A172 (cell line): ENCODE measurements at regions not wholly inside any gene's neighbourhood (a gene's known extent, or its start where the extent isn't known, plus 50 kb on each side); places are given as distances from the start of the nearest gene placed in this dataset.

Source experiments
- DNase-seq: peaks from one replicate; pipeline ENCODE4 v3.0.0-alpha.2; 2015; ENCODE audit warnings: low spot score

- no peak for DNase-seq
Measured at GRCh38 chr20:40168981-40169620, 519.9 kb downstream of the MAFB start.

GRCh38 chr20:40161391-40161790 lies 527.6 kb downstream of the MAFB start:
- no peak for DNase-seq

- peak; percentile 56 for DNase-seq
Measured at GRCh38 chr20:40160097-40160550, 528.9 kb downstream of the MAFB start.

GRCh38 chr20:40159276-40159675 lies 529.8 kb downstream of the MAFB start:
- no peak for DNase-seq

GRCh38 chr20:40156600-40157317 lies 532.3 kb downstream of the MAFB start:
- no peak for DNase-seq

GRCh38 chr20:40154514-40154913 lies 534.5 kb downstream of the MAFB start:
- DNase-seq: no peak

GRCh38 chr20:40148886-40149285 lies 540.1 kb downstream of the MAFB start:
- no peak for DNase-seq

GRCh38 chr20:40146071-40146470 lies 543.0 kb downstream of the MAFB start:
- DNase-seq: no peak

GRCh38 chr20:40144581-40144980 lies 544.5 kb downstream of the MAFB start:
- DNase-seq: no peak

- DNase-seq: no peak
Measured at GRCh38 chr20:40134176-40134575, 554.9 kb downstream of the MAFB start.

GRCh38 chr20:40120827-40121226 lies 568.2 kb downstream of the MAFB start:
- no peak for DNase-seq

- no peak for DNase-seq
Measured at GRCh38 chr20:40111282-40111681, 577.8 kb downstream of the MAFB start.

- no peak for DNase-seq
Measured at GRCh38 chr20:40110311-40110831, 578.7 kb downstream of the MAFB start.

- no peak for DNase-seq
Measured at GRCh38 chr20:40109136-40109535, 579.9 kb downstream of the MAFB start.

GRCh38 chr20:40108321-40108720 lies 580.7 kb downstream of the MAFB start:
- no peak for DNase-seq

GRCh38 chr20:40104959-40105358 lies 584.1 kb downstream of the MAFB start:
- DNase-seq: no peak

GRCh38 chr20:40103420-40103819 lies 585.6 kb downstream of the MAFB start:
- DNase-seq: no peak

- no peak for DNase-seq
Measured at GRCh38 chr20:40101560-40101959, 587.5 kb downstream of the MAFB start.

GRCh38 chr20:40100261-40100660 lies 588.8 kb downstream of the MAFB start:
- no peak for DNase-seq

- DNase-seq: no peak
Measured at GRCh38 chr20:40090236-40090635, 598.8 kb downstream of the MAFB start.

GRCh38 chr20:40087496-40087895 lies 601.5 kb downstream of the MAFB start:
- DNase-seq: no peak

- DNase-seq: no peak
Measured at GRCh38 chr20:40085513-40085912, 603.5 kb downstream of the MAFB start.

- no peak for DNase-seq
Measured at GRCh38 chr20:40082436-40082835, 606.6 kb downstream of the MAFB start.
